ENCODE measurements at regions not wholly inside any gene's neighbourhood (a gene's known extent, or its start where the extent isn't known, plus 50 kb on each side); places are given as distances from the start of the nearest gene placed in this dataset.
A peak's percentile ranks its signal among the peaks of the same experiment; 100 is the strongest.

GRCh38 chr2:41925712-41926111 lies 122.1 kb upstream of the PKDCC start:
- H3K4me1 ChIP-seq (ENCODE audit: control insufficient read depth, insufficient read depth, low read length): peaks cover 58% of the 10 kb centered on the region
- H3K27me3 ChIP-seq (ENCODE audit: control insufficient read depth, insufficient read depth, low read length): no peaks in the 10 kb centered on the region
- no peaks in the 10 kb centered on the region for H3K9me3 ChIP-seq (replicated peaks; ENCODE audit: control insufficient read depth, low read depth, low read length)
- WGBS (ENCODE audit: insufficient coverage): no CpG with 5 or more reads among the region's 2 CpGs
- no peak overlapping the region for H3K27ac ChIP-seq (ENCODE audit: low read length)
- no peak overlapping the region for H3K4me3 ChIP-seq (ENCODE audit: low read length)
- H3K36me3 ChIP-seq (ENCODE audit: control insufficient read depth, insufficient read depth, low read length): no peaks in the 10 kb centered on the region
- DNase-seq: no peak

GRCh38 chr2:41926614-41927580 lies 120.9 kb upstream of the PKDCC start:
- no peak overlapping the region for H3K4me3 ChIP-seq (ENCODE audit: low read length)
- no peaks in the 10 kb centered on the region for H3K36me3 ChIP-seq (ENCODE audit: control insufficient read depth, insufficient read depth, low read length)
- H3K27me3 ChIP-seq (ENCODE audit: control insufficient read depth, insufficient read depth, low read length): no peaks in the 10 kb centered on the region
- H3K4me1 ChIP-seq (ENCODE audit: control insufficient read depth, insufficient read depth, low read length): peaks cover 69% of the 10 kb centered on the region
- peak; percentile 42 for DNase-seq
- 50% methylated on average over 4 of the region's 8 CpGs for WGBS (ENCODE audit: insufficient coverage)
- H3K9me3 ChIP-seq (replicated peaks; ENCODE audit: control insufficient read depth, low read depth, low read length): no peaks in the 10 kb centered on the region
- peak overlapping the region; percentile 74 for H3K27ac ChIP-seq (ENCODE audit: low read length)

DNA sequence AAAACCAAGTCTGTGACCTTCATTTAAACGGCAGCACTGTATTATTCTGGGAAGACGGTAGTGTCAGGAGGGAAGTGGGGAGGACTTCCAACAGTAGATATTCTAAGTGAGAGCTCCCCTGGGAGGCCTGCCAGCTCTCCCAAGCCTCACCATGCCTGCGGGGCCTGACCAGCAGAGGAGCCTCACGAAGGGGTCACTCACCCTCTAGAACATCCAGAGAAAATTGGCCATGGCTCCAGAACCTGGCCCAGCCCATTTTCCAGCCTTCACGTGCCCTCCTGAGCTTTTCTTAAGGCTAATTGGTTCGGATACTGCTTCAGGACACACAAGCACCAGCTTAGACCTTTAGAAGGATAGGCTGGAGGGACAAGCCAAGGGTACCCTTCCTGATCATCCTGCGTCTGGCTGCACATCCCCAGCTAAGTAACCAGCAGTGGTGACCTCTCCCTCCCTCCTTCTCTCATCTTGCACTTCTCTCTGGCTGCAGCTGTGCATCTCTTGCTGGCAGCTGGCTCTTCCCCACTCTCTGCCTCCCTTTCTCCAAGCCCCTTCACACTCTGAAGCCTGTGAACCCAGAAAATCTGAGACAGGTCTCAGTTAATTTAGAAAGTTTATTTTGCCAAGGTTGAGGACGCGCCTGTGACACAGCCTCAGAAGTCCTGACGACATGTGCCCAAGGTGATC lies 120.1 kb upstream of the PKDCC start:
- DNase-seq: no peak

DNA sequence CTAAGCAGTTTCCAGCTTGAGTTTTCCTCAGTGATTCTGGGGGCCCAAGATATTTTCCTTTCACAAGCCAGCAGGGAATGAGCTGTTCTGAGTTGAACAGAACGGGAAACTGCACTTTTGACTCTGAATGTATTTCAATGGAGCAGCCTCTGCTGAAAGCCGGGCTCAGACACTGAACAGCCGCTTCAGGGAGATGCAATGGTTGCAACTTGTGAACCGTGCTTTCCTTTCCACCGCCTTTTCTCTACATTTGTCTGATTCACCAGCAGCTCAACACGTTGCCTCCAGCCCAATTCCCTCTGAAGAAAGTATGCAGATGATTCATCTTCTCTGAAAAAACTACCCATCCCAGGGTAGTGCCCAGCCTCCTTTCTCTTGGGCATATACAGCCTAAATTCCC lies 119.3 kb upstream of the PKDCC start:
- Histone ChIP-seq H3K4me1 (ENCODE audit: control insufficient read depth, insufficient read depth, low read length) (peaks cover 76% of the 10 kb centered on the region), H3K4me3 (ENCODE audit: low read length) (no peak overlapping the region), H3K27me3 (ENCODE audit: control insufficient read depth, insufficient read depth, low read length) (no peaks in the 10 kb centered on the region), H3K36me3 (ENCODE audit: control insufficient read depth, insufficient read depth, low read length) (no peaks in the 10 kb centered on the region), H3K9me3 (replicated peaks; ENCODE audit: control insufficient read depth, low read depth, low read length) (no peaks in the 10 kb centered on the region), H3K27ac (ENCODE audit: low read length) (peak overlapping the region; percentile 33)
- WGBS (ENCODE audit: insufficient coverage): 24% methylated on average over 4 of the region's 6 CpGs
- DNase-seq: peak; percentile 62

More for the DNA sequence above, 120.1 kb upstream of the PKDCC start:
- no peak overlapping the region for H3K4me3 ChIP-seq (ENCODE audit: low read length)
- no peaks in the 10 kb centered on the region for H3K36me3 ChIP-seq (ENCODE audit: control insufficient read depth, insufficient read depth, low read length)
- no peaks in the 10 kb centered on the region for H3K9me3 ChIP-seq (replicated peaks; ENCODE audit: control insufficient read depth, low read depth, low read length)
- WGBS (ENCODE audit: insufficient coverage): 56% methylated on average over 8 of the region's 10 CpGs
- H3K27ac ChIP-seq (ENCODE audit: low read length): peak overlapping the region; percentile 74
- H3K4me1 ChIP-seq (ENCODE audit: control insufficient read depth, insufficient read depth, low read length): peaks cover 72% of the 10 kb centered on the region
- H3K27me3 ChIP-seq (ENCODE audit: control insufficient read depth, insufficient read depth, low read length): no peaks in the 10 kb centered on the region

GRCh38 chr2:41930807-41931566 lies 116.8 kb upstream of the PKDCC start:
- 70% methylated on average over 9 of the region's 16 CpGs for WGBS (ENCODE audit: insufficient coverage)
- no peak overlapping the region for H3K4me3 ChIP-seq (ENCODE audit: low read length)
- H3K4me1 ChIP-seq (ENCODE audit: control insufficient read depth, insufficient read depth, low read length): peaks cover 79% of the 10 kb centered on the region
- no peaks in the 10 kb centered on the region for H3K36me3 ChIP-seq (ENCODE audit: control insufficient read depth, insufficient read depth, low read length)
- H3K27me3 ChIP-seq (ENCODE audit: control insufficient read depth, insufficient read depth, low read length): no peaks in the 10 kb centered on the region
- no peak for DNase-seq
- peak overlapping the region; percentile 86 for H3K27ac ChIP-seq (ENCODE audit: low read length)
- H3K9me3 ChIP-seq (replicated peaks; ENCODE audit: control insufficient read depth, low read depth, low read length): no peaks in the 10 kb centered on the region

DNA sequence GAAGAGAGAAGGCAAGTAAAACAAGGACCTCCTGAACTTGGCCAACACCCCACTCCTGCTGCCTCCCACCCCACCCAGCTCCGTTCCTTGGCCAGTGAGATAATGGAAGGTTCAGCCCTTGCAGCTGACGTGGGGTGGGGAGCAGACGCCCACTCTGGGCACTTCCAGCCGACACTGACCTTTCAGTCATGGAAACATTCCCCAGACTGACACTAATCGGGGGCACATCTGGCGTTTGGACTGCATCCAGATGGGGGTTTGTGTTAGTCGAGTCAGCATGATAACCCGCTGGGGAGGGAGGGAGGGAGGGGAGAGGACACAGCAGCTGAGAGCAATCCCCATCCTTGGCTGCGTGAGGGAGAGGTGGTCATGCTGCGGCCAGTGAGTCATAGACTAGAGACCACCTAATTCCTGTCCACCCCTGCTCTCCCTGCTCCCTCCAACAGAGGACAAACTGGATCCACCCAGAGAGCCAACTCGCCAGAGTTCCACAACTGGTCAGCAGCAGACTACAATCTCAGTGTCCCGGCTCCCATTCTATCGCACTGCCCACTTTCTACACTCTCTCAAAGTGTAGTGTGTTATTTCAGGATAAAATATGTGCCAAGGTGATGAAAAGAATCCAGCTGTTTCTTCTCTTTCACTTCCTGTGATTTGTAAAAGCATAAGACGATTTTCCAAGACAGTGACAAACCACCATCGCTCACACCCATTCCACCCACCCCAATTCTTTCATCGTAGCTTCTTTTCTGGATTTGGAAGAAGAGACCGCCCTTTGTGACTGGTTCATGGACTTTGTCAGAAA lies 115.4 kb upstream of the PKDCC start:
- Histone ChIP-seq H3K27me3 (ENCODE audit: control insufficient read depth, insufficient read depth, low read length) (no peaks in the 10 kb centered on the region), H3K27ac (ENCODE audit: low read length) (peak overlapping the region; percentile 86), H3K4me3 (ENCODE audit: low read length) (no peak overlapping the region), H3K9me3 (replicated peaks; ENCODE audit: control insufficient read depth, low read depth, low read length) (no peaks in the 10 kb centered on the region), H3K36me3 (ENCODE audit: control insufficient read depth, insufficient read depth, low read length) (no peaks in the 10 kb centered on the region), H3K4me1 (ENCODE audit: control insufficient read depth, insufficient read depth, low read length) (peaks cover 77% of the 10 kb centered on the region)
- 16% methylated on average over 7 of the region's 17 CpGs for WGBS (ENCODE audit: insufficient coverage)
- DNase-seq: peak; percentile 98

GRCh38 chr2:41933046-41933420 lies 114.8 kb upstream of the PKDCC start:
- DNase-seq: peak; percentile 49
- WGBS (ENCODE audit: insufficient coverage): 43% methylated on average over 1 of the region's 3 CpGs
- Histone ChIP-seq H3K27ac (ENCODE audit: low read length) (peak overlapping the region; percentile 86), H3K4me3 (ENCODE audit: low read length) (no peak overlapping the region), H3K27me3 (ENCODE audit: control insufficient read depth, insufficient read depth, low read length) (no peaks in the 10 kb centered on the region), H3K9me3 (replicated peaks; ENCODE audit: control insufficient read depth, low read depth, low read length) (no peaks in the 10 kb centered on the region), H3K4me1 (ENCODE audit: control insufficient read depth, insufficient read depth, low read length) (peaks cover 77% of the 10 kb centered on the region), H3K36me3 (ENCODE audit: control insufficient read depth, insufficient read depth, low read length) (no peaks in the 10 kb centered on the region)

- DNase-seq: peak; percentile 86
- Histone ChIP-seq H3K9me3 (replicated peaks; ENCODE audit: control insufficient read depth, low read depth, low read length) (no peaks in the 10 kb centered on the region), H3K36me3 (ENCODE audit: control insufficient read depth, insufficient read depth, low read length) (no peaks in the 10 kb centered on the region), H3K27ac (ENCODE audit: low read length) (peak overlapping the region; percentile 86), H3K4me1 (ENCODE audit: control insufficient read depth, insufficient read depth, low read length) (peaks cover 77% of the 10 kb centered on the region), H3K27me3 (ENCODE audit: control insufficient read depth, insufficient read depth, low read length) (no peaks in the 10 kb centered on the region), H3K4me3 (ENCODE audit: low read length) (no peak overlapping the region)
- WGBS (ENCODE audit: insufficient coverage): 61% methylated on average over 7 of the region's 8 CpGs
Measured at GRCh38 chr2:41933585-41934320, 114.1 kb upstream of the PKDCC start.

DNA sequence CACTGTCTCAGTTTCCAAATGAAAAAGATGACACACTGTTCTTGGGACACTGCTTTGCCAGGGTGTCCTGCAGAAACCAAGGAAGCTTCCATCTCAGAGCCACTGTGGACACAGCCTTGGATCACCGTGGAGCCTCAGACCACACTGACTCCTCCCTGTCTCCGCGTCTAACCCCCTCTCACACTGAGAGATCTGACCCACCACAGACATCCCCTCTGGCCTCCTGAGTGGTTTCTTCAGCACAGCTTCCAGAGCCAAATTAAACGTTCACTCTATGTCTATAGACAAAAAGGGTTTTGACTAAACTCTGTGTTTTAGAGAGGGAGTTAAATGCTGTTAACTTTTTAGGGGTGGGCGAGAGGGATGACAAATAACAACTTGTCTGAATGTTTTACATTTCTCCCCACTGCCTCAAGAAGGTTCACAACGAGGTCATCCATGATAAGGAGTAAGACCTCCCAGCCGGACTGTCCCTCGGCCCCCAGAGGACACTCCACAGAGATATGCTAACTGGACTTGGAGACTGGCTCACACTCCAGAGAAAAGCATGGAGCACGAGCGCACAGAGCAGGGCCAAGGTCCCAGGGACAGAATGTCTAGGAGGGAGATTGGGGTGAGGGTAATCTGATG lies 113.4 kb upstream of the PKDCC start:
- H3K4me1 ChIP-seq (ENCODE audit: control insufficient read depth, insufficient read depth, low read length): peaks cover 80% of the 10 kb centered on the region
- no peaks in the 10 kb centered on the region for H3K27me3 ChIP-seq (ENCODE audit: control insufficient read depth, insufficient read depth, low read length)
- H3K27ac ChIP-seq (ENCODE audit: low read length): peak overlapping the region; percentile 86
- H3K4me3 ChIP-seq (ENCODE audit: low read length): no peak overlapping the region
- no peaks in the 10 kb centered on the region for H3K36me3 ChIP-seq (ENCODE audit: control insufficient read depth, insufficient read depth, low read length)
- DNase-seq: peak; percentile 83
- 57% methylated on average over 5 of the region's 10 CpGs for WGBS (ENCODE audit: insufficient coverage)
- no peaks in the 10 kb centered on the region for H3K9me3 ChIP-seq (replicated peaks; ENCODE audit: control insufficient read depth, low read depth, low read length)

Measured in muscle of leg (tissue), 3 donors.